Cardiac fibroblast (primary cell): ENCODE measurements at regions not wholly inside any gene's neighbourhood (a gene's known extent, or its start where the extent isn't known, plus 50 kb on each side); places are given as distances from the start of the nearest gene placed in this dataset.
"Not testable (repeated sequence)": the region's sequence is repeated elsewhere in the genome, so short reads cannot be mapped to it uniquely, and the experiment has no call there.

Source experiments
- DNase-seq, 2 donors: peaks; one replicate each; pipeline versions ENCODE4 v3.0.0 to v3.0.0-alpha.2; 2010; ENCODE audit warnings: low read depth in 2 of 2
- H3K4me3 ChIP-seq, 2 donors: replicated peaks in 1 of 2; 1 replicate in 1 of 2; 2 replicates in 1 of 2; pipeline ENCODE4 v1.5.1; 2011; ENCODE audit warnings: low read depth in 2 of 2, low read length in 2 of 2, mild to moderate bottlenecking in 2 of 2, moderate library complexity in 1 of 2
- TF ChIP-seq, protein P1 (sequence below): IDR thresholded peaks from one replicate; pipeline ENCODE4 v1.5.1; 2011; ENCODE audit warnings: low read depth, mild to moderate bottlenecking, low read length, inconsistent platforms

DNA sequence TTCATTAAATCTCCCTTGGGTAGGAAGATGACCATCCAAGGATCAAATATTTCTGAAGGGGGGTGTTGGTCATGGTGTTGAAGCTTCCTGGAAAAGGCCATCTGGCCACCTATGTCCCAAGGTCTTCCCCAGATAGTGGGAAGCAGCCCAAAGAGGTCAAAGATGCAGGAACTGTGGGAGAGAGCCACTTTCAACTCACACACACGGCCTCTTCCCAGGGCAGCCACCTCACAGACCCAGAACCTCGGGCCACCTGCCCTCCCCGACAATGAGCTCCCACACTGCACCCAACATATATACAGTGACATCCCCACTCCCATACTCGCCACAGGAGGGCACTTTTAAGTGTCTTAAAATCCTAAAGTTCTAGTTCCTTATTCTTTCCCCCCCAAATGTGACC, 164.5 kb upstream of the ETV3 start:
- H3K4me3 ChIP-seq: no peak overlapping the region
- no peak for DNase-seq
- TF ChIP-seq, protein P1, sequence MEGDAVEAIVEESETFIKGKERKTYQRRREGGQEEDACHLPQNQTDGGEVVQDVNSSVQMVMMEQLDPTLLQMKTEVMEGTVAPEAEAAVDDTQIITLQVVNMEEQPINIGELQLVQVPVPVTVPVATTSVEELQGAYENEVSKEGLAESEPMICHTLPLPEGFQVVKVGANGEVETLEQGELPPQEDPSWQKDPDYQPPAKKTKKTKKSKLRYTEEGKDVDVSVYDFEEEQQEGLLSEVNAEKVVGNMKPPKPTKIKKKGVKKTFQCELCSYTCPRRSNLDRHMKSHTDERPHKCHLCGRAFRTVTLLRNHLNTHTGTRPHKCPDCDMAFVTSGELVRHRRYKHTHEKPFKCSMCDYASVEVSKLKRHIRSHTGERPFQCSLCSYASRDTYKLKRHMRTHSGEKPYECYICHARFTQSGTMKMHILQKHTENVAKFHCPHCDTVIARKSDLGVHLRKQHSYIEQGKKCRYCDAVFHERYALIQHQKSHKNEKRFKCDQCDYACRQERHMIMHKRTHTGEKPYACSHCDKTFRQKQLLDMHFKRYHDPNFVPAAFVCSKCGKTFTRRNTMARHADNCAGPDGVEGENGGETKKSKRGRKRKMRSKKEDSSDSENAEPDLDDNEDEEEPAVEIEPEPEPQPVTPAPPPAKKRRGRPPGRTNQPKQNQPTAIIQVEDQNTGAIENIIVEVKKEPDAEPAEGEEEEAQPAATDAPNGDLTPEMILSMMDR: no peak

DNA sequence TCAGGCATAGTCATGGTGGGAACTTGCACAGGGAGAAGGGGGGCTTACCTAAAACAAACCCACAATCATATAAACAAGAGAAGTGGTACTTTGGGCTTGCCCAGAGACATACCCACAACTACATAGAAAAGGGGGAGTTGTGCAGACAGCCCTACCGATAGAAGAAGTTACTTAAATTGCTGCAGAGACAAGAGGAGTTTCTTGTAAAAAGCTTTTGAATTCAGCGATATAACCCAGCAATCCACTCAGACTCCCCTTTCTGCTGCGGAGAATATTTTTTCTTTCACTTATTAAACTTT, 164.0 kb upstream of the ETV3 start:
- TF ChIP-seq, protein P1: no peak
- no peak for DNase-seq
- no peak overlapping the region for H3K4me3 ChIP-seq

DNA sequence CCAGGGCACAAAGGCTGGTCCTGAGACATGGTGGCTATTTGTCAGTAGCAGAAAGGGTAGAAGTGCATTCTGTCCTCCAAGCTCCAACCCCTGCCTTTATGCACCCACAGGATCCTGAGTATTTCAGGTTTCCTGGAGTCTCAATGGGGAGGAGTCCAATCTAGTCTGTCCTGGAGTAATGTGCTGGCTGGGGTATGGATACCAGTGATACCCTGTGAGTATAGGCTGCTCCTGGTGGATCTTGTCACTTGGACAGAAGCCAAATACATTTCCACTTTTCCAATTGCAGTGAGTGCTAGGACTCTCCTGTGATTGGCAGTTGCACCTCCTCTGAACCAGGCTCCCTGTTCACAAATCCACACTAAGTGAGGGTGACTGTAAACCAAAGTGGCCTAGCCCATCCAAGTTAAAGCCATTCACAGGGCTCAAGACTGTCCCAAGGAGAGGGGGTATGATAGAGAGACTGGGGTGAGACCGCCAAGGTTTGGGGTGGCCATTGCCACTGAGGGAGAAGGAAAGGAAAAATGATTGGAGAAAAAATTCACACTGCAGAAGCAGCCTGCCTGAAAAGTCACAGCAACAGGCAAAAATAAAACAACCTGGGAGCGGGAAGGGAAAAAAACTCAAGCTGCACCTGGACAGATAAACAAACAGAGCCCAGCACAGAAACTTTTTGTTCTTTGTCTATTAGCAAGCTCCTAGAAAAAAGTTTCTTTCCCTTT, 163.4 kb upstream of the ETV3 start:
- no peak overlapping the region for H3K4me3 ChIP-seq
- no peak for DNase-seq
- TF ChIP-seq, protein P1: no peak

DNA sequence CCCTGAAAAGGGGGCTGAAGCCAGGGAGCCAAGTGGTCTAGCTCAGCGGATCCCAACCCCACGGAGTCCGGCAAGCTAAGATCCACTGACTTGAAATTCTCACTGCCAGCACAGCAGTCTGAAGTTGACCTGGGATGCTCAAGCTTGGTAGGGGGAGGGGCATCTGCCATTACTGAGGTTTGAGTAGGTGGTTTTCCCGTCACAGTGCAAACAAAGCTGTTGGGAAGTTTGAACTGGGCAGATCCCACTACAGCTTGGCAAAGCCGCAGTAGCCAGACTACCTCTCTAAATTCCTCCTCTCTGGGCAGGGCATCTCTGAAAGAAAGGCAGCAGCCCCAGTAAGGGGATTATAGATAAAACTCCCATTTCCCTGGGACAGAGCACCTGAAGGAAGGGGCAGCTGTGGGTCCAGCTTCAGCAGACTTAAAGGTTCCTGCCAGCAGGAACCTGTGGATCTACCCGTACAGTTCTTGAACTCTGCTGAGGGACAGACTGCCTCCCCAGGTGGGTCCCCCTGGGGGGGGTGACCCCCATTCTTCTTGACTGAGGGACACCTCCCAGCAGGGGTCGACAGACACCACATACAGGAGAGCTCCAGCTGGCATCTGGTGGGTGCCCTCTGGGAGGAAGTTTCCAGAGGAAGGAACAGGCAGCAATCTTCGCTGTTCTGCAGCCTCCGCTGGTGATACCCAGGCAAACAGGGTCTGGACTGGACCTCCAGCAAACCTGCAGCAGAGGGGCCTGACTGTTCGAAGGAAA, 156.4 kb upstream of the ETV3 start:
- not testable (repeated sequence) for H3K4me3 ChIP-seq, DNase-seq

DNA sequence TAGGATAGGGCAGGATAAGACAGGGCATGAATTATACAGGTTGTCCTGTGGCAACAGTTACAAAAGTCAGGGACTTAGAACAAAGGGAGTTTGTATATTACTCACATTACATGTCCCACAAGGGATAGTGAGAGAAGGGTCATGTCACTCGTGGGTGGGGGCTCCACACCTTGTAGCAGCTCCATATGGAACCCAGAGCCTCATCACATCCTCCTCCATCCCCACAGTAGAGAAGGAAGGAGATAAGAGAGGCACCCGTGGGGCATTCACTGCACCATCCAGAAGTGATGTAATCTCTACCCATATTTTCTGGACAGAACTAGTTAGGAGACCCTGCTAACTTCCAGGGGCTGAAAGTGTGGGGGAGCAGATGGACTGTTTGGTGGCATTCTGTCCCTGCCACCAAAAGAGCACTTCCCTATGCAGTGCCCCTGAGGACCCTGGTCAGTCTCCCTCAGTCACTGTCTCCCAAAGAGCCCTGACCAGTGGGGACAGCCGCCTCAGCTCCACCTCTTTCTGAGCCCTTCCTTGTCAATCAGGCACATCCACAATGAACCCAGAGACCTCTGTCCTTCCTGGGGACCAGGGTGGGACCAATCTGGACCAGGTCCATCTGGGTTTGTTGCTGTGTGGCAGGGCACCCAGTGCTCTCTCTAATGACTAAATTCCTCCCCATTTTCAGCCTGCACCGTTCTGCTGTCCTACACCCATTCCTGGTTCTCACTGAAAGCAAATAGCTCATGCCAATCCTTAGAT, 154.8 kb upstream of the ETV3 start:
- no peak overlapping the region for H3K4me3 ChIP-seq
- TF ChIP-seq, protein P1: no peak
- no peak for DNase-seq

DNA sequence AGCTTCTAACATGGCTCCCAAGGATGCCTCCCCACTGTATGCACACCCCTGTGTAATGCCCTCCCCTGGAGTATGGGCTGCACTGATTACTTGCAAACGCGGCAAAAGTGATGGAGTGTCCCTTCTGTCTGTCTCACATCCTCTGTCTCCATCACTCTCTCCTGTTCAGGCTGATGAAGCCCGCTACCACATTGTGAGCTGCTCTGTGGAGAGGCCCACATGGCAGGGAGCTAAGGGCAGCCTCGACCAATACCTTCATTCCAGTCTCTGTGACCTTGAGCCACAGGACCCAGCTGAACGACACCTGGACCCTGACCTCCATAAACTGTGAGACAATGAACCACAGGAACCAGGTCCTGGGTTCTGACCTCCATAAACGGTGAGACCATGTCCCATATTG, 154.1 kb upstream of the ETV3 start:
- no peak overlapping the region for H3K4me3 ChIP-seq
- TF ChIP-seq, protein P1: no peak

DNA sequence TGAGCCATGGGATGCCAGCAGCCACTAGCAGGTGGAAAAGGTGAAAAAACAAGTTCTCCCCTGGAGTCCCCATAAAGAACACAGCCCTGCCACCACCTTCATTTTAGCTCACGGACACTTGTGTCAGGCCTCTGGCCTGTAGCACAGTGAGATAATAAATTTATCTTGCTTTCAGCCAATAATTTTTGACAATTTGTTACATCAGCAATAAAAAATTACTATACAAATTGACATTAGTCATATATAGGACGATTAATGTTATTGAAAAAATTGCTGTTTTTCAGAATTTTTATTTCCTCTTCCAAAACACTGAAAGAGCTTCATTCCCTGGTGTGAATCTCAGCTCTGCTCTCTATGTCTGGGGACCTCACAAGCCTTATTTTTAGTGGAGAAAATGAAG, 152.9 kb upstream of the ETV3 start:
- no peak for DNase-seq
- TF ChIP-seq, protein P1: no peak
- H3K4me3 ChIP-seq: no peak overlapping the region

More for the DNA sequence above, 154.1 kb upstream of the ETV3 start:
- DNase-seq: no peak
